Astrocyte (in vitro differentiated cells and primary cell): ENCODE measurements at regions not wholly inside any gene's neighbourhood (a gene's known extent, or its start where the extent isn't known, plus 50 kb on each side); places are given as distances from the start of the nearest gene placed in this dataset.

Source experiments
- DNase-seq: peaks from one replicate; pipeline ENCODE4 v3.0.0-alpha.2; 2010; ENCODE audit warnings: low read depth
- FAIRE-seq: peaks from 2 replicates; lab custom pipeline; 2011; peaks lifted over from hg19 to GRCh38; lab: Jason Lieb, UNC
- H2AFZ ChIP-seq: 2 replicates; pipeline ENCODE4 v1.6.0; 2012; ENCODE audit warnings: low read depth, low read length, inconsistent platforms
- H3K27ac ChIP-seq: 2 replicates; pipeline ENCODE4 v1.5.1; 2011; ENCODE audit warnings: low read depth, low read length, inconsistent platforms
- H3K27me3 ChIP-seq: 2 replicates; pipeline ENCODE4 v1.6.0; 2011; ENCODE audit warnings: low read length, inconsistent platforms; ENCODE audit not compliant: insufficient read depth
- H3K36me3 ChIP-seq: 2 replicates; pipeline ENCODE4 v1.5.1; 2011; ENCODE audit warnings: low read length, inconsistent platforms; ENCODE audit not compliant: insufficient read depth
- H3K4me1 ChIP-seq: 2 replicates; pipeline ENCODE4 v1.5.1; 2011; ENCODE audit warnings: low read length, inconsistent platforms; ENCODE audit not compliant: insufficient read depth
- H3K4me2 ChIP-seq: 2 replicates; pipeline ENCODE4 v1.6.0; 2012; ENCODE audit warnings: low read length, inconsistent platforms
- H3K4me3 ChIP-seq: 2 replicates; pipeline ENCODE4 v1.5.1; 2011; ENCODE audit warnings: low read depth, mild to moderate bottlenecking, low read length, inconsistent platforms; ENCODE audit not compliant: insufficient read depth
- H3K79me2 ChIP-seq: 2 replicates; pipeline ENCODE4 v1.6.0; 2012; ENCODE audit warnings: mild to moderate bottlenecking, low read length, inconsistent platforms; ENCODE audit not compliant: insufficient read depth
- H3K9ac ChIP-seq: 2 replicates; pipeline ENCODE4 v1.6.0; 2012; ENCODE audit warnings: mild to moderate bottlenecking, low read length, inconsistent platforms
- H3K9me3 ChIP-seq: 2 replicates; pipeline ENCODE4 v1.5.1; 2012; ENCODE audit warnings: low read depth, mild to moderate bottlenecking, low read length, inconsistent platforms; ENCODE audit not compliant: insufficient read depth
- H4K20me1 ChIP-seq: 2 replicates; pipeline ENCODE4 v1.6.0; 2012; ENCODE audit warnings: low read length, inconsistent platforms; ENCODE audit not compliant: insufficient read depth
- H3K27ac Mint-ChIP-seq: one replicate; pipeline ENCODE4 v1.8.0; 2021; ENCODE audit warnings: mild to moderate bottlenecking, mixed read lengths; ENCODE audit not compliant: unreplicated experiment
- H3K27me3 Mint-ChIP-seq: one replicate; pipeline ENCODE4 v1.8.0; 2021; ENCODE audit warnings: low read depth, mixed read lengths; ENCODE audit not compliant: unreplicated experiment
- H3K36me3 Mint-ChIP-seq: one replicate; pipeline ENCODE4 v1.8.0; 2021; ENCODE audit warnings: low read depth, mixed read lengths; ENCODE audit not compliant: unreplicated experiment
- H3K4me1 Mint-ChIP-seq: one replicate; pipeline ENCODE4 v1.8.0; 2021; ENCODE audit warnings: low read depth, mixed read lengths; ENCODE audit not compliant: unreplicated experiment
- H3K4me3 Mint-ChIP-seq: one replicate; pipeline ENCODE4 v1.8.0; 2021; ENCODE audit warnings: mild to moderate bottlenecking, moderate library complexity, mixed read lengths; ENCODE audit not compliant: unreplicated experiment
- H3K9me3 Mint-ChIP-seq: one replicate; pipeline ENCODE4 v1.8.0; 2021; ENCODE audit warnings: mild to moderate bottlenecking, mixed read lengths; ENCODE audit not compliant: unreplicated experiment
- CTCF ChIP-seq: IDR thresholded peaks from 2 replicates; pipeline ENCODE4 v1.5.1; 2011; ENCODE audit warnings: low read depth, mild to moderate bottlenecking, inconsistent platforms, low read length, moderate library complexity; ENCODE audit not compliant: insufficient read depth
- EZH2 ChIP-seq: IDR thresholded peaks from 2 replicates; pipeline ENCODE4 v1.6.1; 2012; ENCODE audit warnings: mild to moderate bottlenecking, low read length, inconsistent platforms; ENCODE audit not compliant: insufficient read depth

GRCh38 chr5:96226941-96227552 is 206.0 kb downstream of the PCSK1 start:
- Mint-ChIP-seq H3K4me3 (peak overlapping the region; percentile 52), H3K27me3 (no peaks in the 10 kb centered on the region), H3K36me3 (no peaks in the 10 kb centered on the region), H3K9me3 (no peaks in the 10 kb centered on the region), H3K4me1 (peaks cover 31% of the 10 kb centered on the region), H3K27ac (peak overlapping the region; percentile 99)
- Histone ChIP-seq H3K9me3 (no peaks in the 10 kb centered on the region), H3K27ac (peak overlapping the region; percentile 98), H2AFZ (peak overlapping the region; percentile 55), H3K9ac (peak overlapping the region; percentile 73), H3K36me3 (no peaks in the 10 kb centered on the region), H3K4me3 (peak overlapping the region; percentile 30), H3K27me3 (no peaks in the 10 kb centered on the region), H3K4me1 (peaks cover 25% of the 10 kb centered on the region), H3K79me2 (no peaks in the 10 kb centered on the region), H3K4me2 (peak overlapping the region; percentile 80), H4K20me1 (no peaks in the 10 kb centered on the region)
- peak; percentile 96 for DNase-seq
- peak; percentile 100 for FAIRE-seq
- TF ChIP-seq EZH2 (no peak), CTCF (no peak)

GRCh38 chr5:96222129-96222528 is 210.9 kb downstream of the PCSK1 start:
- Histone ChIP-seq H3K36me3 (no peaks in the 10 kb centered on the region), H2AFZ (no peak overlapping the region), H3K79me2 (no peaks in the 10 kb centered on the region), H3K4me1 (peaks cover 27% of the 10 kb centered on the region), H3K4me2 (no peak overlapping the region), H3K27ac (no peak overlapping the region), H3K27me3 (no peaks in the 10 kb centered on the region), H3K4me3 (no peak overlapping the region), H3K9me3 (no peaks in the 10 kb centered on the region), H3K9ac (no peak overlapping the region), H4K20me1 (no peaks in the 10 kb centered on the region)
- FAIRE-seq (no peak), DNase-seq (no peak)
- no peaks in the 10 kb centered on the region for H3K9me3 Mint-ChIP-seq
- peak overlapping the region; percentile 31 for H3K27ac Mint-ChIP-seq
- no peak overlapping the region for H3K4me3 Mint-ChIP-seq
- no peak for TF ChIP-seq EZH2
- no peak for TF ChIP-seq CTCF
- H3K27me3 Mint-ChIP-seq, result no peaks in the 10 kb centered on the region
- H3K36me3 Mint-ChIP-seq, result no peaks in the 10 kb centered on the region
- peaks cover 29% of the 10 kb centered on the region for H3K4me1 Mint-ChIP-seq
